GM23338 (cell line): ENCODE measurements at regions not wholly inside any gene's neighbourhood (a gene's known extent, or its start where the extent isn't known, plus 50 kb on each side); places are given as distances from the start of the nearest gene placed in this dataset.

Experiments used
- ATAC-seq: fragments of 200-7000 bp; cut with Tn5 transposase; 3 replicates; pipeline ENCODE4 v1.9.1; 2020
- DNase-seq: peaks from one replicate; pipeline ENCODE4 v3.0.0-alpha.2; 2015; ENCODE audit warnings: low spot score
- H2AFZ ChIP-seq: fragments of 200-600 bp; sonication (generic); 2 replicates; pipeline ENCODE4 v1.8.0; 2016; ENCODE audit warnings: antibody characterized with exemption, mild to moderate bottlenecking, moderate library complexity
- H3F3A ChIP-seq: fragments of 200-600 bp; sonication (generic); replicated peaks from 2 replicates; pipeline ENCODE4 v1.8.0; 2017; ENCODE audit warnings: antibody characterized with exemption, mixed run types, low read depth
- H3K27ac ChIP-seq: fragments of 200-600 bp; sonication (generic); 2 replicates; pipeline ENCODE4 v1.6.1; 2016; ENCODE audit warnings: low read depth
- H3K27me3 ChIP-seq: fragments of 200-600 bp; sonication (generic); 2 replicates; pipeline ENCODE4 v1.8.0; 2016; ENCODE audit warnings: mild to moderate bottlenecking, mixed run types, moderate library complexity; ENCODE audit not compliant: insufficient read depth
- H3K36me3 ChIP-seq: fragments of 200-600 bp; sonication (generic); 2 replicates; pipeline ENCODE4 v1.8.0; 2016; ENCODE audit warnings: mild to moderate bottlenecking; ENCODE audit not compliant: insufficient read depth
- H3K4me1 ChIP-seq: fragments of 200-600 bp; sonication (generic); 2 replicates; pipeline ENCODE4 v1.8.0; 2016; ENCODE audit warnings: mild to moderate bottlenecking, moderate library complexity; ENCODE audit not compliant: insufficient read depth
- H3K4me2 ChIP-seq: fragments of 200-600 bp; sonication (generic); 2 replicates; pipeline ENCODE4 v1.7.1; 2017; ENCODE audit warnings: mixed run types
- H3K4me3 ChIP-seq: fragments of 200-600 bp; sonication (generic); 2 replicates; pipeline ENCODE4 v1.6.1; 2016; ENCODE audit warnings: mixed run types
- H3K79me2 ChIP-seq: fragments of 200-600 bp; sonication (generic); replicated peaks from 2 replicates; pipeline ENCODE4 v1.8.0; 2017; ENCODE audit warnings: mild to moderate bottlenecking; ENCODE audit not compliant: insufficient read depth
- H3K9me2 ChIP-seq: fragments of 200-600 bp; sonication (generic); 2 replicates; pipeline ENCODE4 v1.8.0; 2017; ENCODE audit not compliant: insufficient read depth
- H4K20me1 ChIP-seq: fragments of 200-600 bp; sonication (generic); replicated peaks from 2 replicates; pipeline ENCODE4 v1.8.0; 2017; ENCODE audit warnings: mild to moderate bottlenecking; ENCODE audit not compliant: insufficient read depth
- H3K27ac Mint-ChIP-seq: 2 replicates; pipeline ENCODE4 v1.8.0; 2020; ENCODE audit warnings: inconsistent platforms, mild to moderate bottlenecking, moderate library complexity, mixed read lengths
- H3K27me3 Mint-ChIP-seq: 3 replicates; pipeline ENCODE4 v1.8.0; 2022; ENCODE audit warnings: low read depth, mild to moderate bottlenecking, moderate library complexity, mixed read lengths, inconsistent platforms; ENCODE audit not compliant: insufficient read depth, poor library complexity
- H3K36me3 Mint-ChIP-seq: 3 replicates; pipeline ENCODE4 v1.8.0; 2021; ENCODE audit warnings: low read depth, mild to moderate bottlenecking, inconsistent platforms, moderate library complexity, mixed read lengths
- H3K4me1 Mint-ChIP-seq: 3 replicates; pipeline ENCODE4 v1.8.0; 2020; ENCODE audit warnings: mild to moderate bottlenecking, inconsistent platforms, mixed read lengths
- H3K4me3 Mint-ChIP-seq: 3 replicates; pipeline ENCODE4 v1.8.0; 2021; ENCODE audit warnings: moderate library complexity, mild to moderate bottlenecking, inconsistent platforms, mixed read lengths
- H3K9me3 Mint-ChIP-seq: 3 replicates; pipeline ENCODE4 v1.8.0; 2020; ENCODE audit warnings: moderate library complexity, mild to moderate bottlenecking, inconsistent platforms, mixed read lengths
- CREB1 ChIP-seq: fragments of 250-450 bp; sonication (Bioruptor Pico); IDR thresholded peaks from 2 replicates; pipeline ENCODE4 v1.5.0; 2020; ENCODE audit warnings: low read depth, mild to moderate bottlenecking, moderate library complexity
- EZH2 ChIP-seq: fragments of 200-600 bp; sonication (generic); IDR thresholded peaks from one replicate; pipeline ENCODE4 v1.8.0; 2017; ENCODE audit warnings: antibody characterized with exemption, mild to moderate bottlenecking, low read depth; ENCODE audit not compliant: unreplicated experiment
- EZH2phosphoT487 ChIP-seq: fragments of 200-600 bp; sonication (generic); IDR thresholded peaks from one replicate; pipeline ENCODE4 v1.8.1; 2018; ENCODE audit warnings: antibody characterized with exemption; ENCODE audit not compliant: unreplicated experiment
- JUNB ChIP-seq: IDR thresholded peaks from one replicate; pipeline ENCODE4 v1.6.1; 2016; ENCODE audit warnings: antibody characterized with exemption; ENCODE audit not compliant: unreplicated experiment
- NANOG ChIP-seq: IDR thresholded peaks from 2 replicates; pipeline ENCODE4 v1.6.1; 2016; ENCODE audit warnings: antibody characterized with exemption, borderline replicate concordance
- STAT1 ChIP-seq: IDR thresholded peaks from one replicate; pipeline ENCODE4 v1.6.1; 2016; ENCODE audit warnings: antibody characterized with exemption; ENCODE audit not compliant: unreplicated experiment
- ZNF114 ChIP-seq: fragments of 250-450 bp; sonication (Bioruptor Pico); IDR thresholded peaks from 2 replicates; pipeline ENCODE4 v1.5.0; 2020; ENCODE audit warnings: mild to moderate bottlenecking, moderate library complexity
- ZNF462 ChIP-seq: fragments of 250-450 bp; sonication (Bioruptor Pico); IDR thresholded peaks from 2 replicates; pipeline ENCODE4 v1.5.0; 2020; ENCODE audit warnings: mild to moderate bottlenecking, moderate library complexity
- TF ChIP-seq, protein P1 (sequence below), 2 experiments: fragments of 200-600 bp in 1 of 2; sonication (generic) in 1 of 2; conservative IDR thresholded peaks; 2 replicates each; pipeline versions ENCODE4 v1.5.1 to v1.6.1; 2016 to 2017; ENCODE audit warnings: antibody characterized with exemption in 2 of 2, low read depth in 2 of 2, mild to moderate bottlenecking in 2 of 2, moderate library complexity in 1 of 2
- TF ChIP-seq, protein P2 (sequence below): IDR thresholded peaks from one replicate; pipeline ENCODE4 v1.6.1; 2018; ENCODE audit warnings: antibody characterized with exemption; ENCODE audit not compliant: unreplicated experiment

GRCh38 chr13:34417896-34418295 is 524.2 kb upstream of the NBEA start:
- no peaks in the 10 kb centered on the region for H3F3A ChIP-seq
- H3K36me3 Mint-ChIP-seq: no peaks in the 10 kb centered on the region
- TF ChIP-seq ZNF114 (no peak), STAT1 (no peak), NANOG (no peak), EZH2 (no peak), CREB1 (no peak), EZH2phosphoT487 (no peak), JUNB (no peak)
- TF ChIP-seq, protein P1, sequence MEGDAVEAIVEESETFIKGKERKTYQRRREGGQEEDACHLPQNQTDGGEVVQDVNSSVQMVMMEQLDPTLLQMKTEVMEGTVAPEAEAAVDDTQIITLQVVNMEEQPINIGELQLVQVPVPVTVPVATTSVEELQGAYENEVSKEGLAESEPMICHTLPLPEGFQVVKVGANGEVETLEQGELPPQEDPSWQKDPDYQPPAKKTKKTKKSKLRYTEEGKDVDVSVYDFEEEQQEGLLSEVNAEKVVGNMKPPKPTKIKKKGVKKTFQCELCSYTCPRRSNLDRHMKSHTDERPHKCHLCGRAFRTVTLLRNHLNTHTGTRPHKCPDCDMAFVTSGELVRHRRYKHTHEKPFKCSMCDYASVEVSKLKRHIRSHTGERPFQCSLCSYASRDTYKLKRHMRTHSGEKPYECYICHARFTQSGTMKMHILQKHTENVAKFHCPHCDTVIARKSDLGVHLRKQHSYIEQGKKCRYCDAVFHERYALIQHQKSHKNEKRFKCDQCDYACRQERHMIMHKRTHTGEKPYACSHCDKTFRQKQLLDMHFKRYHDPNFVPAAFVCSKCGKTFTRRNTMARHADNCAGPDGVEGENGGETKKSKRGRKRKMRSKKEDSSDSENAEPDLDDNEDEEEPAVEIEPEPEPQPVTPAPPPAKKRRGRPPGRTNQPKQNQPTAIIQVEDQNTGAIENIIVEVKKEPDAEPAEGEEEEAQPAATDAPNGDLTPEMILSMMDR (conservative IDR thresholded peaks at IDR 0.05; ENCODE audit: low read depth in 2 of 2): no peak
- TF ChIP-seq, protein P2, sequence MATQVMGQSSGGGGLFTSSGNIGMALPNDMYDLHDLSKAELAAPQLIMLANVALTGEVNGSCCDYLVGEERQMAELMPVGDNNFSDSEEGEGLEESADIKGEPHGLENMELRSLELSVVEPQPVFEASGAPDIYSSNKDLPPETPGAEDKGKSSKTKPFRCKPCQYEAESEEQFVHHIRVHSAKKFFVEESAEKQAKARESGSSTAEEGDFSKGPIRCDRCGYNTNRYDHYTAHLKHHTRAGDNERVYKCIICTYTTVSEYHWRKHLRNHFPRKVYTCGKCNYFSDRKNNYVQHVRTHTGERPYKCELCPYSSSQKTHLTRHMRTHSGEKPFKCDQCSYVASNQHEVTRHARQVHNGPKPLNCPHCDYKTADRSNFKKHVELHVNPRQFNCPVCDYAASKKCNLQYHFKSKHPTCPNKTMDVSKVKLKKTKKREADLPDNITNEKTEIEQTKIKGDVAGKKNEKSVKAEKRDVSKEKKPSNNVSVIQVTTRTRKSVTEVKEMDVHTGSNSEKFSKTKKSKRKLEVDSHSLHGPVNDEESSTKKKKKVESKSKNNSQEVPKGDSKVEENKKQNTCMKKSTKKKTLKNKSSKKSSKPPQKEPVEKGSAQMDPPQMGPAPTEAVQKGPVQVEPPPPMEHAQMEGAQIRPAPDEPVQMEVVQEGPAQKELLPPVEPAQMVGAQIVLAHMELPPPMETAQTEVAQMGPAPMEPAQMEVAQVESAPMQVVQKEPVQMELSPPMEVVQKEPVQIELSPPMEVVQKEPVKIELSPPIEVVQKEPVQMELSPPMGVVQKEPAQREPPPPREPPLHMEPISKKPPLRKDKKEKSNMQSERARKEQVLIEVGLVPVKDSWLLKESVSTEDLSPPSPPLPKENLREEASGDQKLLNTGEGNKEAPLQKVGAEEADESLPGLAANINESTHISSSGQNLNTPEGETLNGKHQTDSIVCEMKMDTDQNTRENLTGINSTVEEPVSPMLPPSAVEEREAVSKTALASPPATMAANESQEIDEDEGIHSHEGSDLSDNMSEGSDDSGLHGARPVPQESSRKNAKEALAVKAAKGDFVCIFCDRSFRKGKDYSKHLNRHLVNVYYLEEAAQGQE: no peak
- no peaks in the 10 kb centered on the region for H3K36me3 ChIP-seq
- H3K27me3 ChIP-seq: no peaks in the 10 kb centered on the region
- no peaks in the 10 kb centered on the region for H4K20me1 ChIP-seq
- peaks cover 20% of the 10 kb centered on the region; the same call in 1 of the 2 replicates for H3K9me2 ChIP-seq
- H3K4me2 ChIP-seq: no peak overlapping the region
- DNase-seq: no peak
- no peaks in the 10 kb centered on the region for H3K9me3 Mint-ChIP-seq
- H2AFZ ChIP-seq: no peak overlapping the region
- H3K27ac Mint-ChIP-seq: no peak overlapping the region
- no peak overlapping the region for H3K4me3 Mint-ChIP-seq
- H3K4me1 ChIP-seq: no peaks in the 10 kb centered on the region
- no peaks in the 10 kb centered on the region for H3K79me2 ChIP-seq
- no peak overlapping the region for H3K4me3 ChIP-seq
- no peak for ATAC-seq
- no peak overlapping the region for H3K27ac ChIP-seq
- no peaks in the 10 kb centered on the region for H3K4me1 Mint-ChIP-seq
- H3K27me3 Mint-ChIP-seq: peaks cover 6% of the 10 kb centered on the region

DNA sequence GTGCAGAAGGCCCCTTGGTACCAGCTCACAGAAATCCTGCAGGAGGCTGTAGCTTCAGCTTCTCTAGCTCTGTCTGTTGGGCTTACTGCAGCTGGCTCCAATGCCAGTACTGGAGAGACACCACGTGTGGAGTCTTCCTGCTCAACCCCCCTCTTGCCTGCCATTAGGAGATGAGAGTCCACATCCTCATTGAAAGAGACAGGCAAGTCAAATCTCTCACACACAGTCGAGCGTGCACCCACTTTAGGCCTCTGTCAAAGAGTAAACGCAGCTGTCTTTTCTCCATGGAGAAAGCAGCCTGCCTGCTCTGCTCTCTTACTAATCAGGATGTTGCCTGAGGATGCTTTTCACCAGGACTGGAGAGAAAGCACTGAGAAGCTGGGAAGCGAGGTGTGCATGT is 523.0 kb upstream of the NBEA start:
- Histone ChIP-seq H3K4me2 (no peak overlapping the region), H3K4me1 (no peaks in the 10 kb centered on the region)
- no peak for TF ChIP-seq ZNF462 (CRISPR knock-in tag)

More for the DNA sequence above, 523.0 kb upstream of the NBEA start:
- Histone ChIP-seq H3K36me3 (no peaks in the 10 kb centered on the region), H2AFZ (peak overlapping the region; percentile 56), H4K20me1 (no peaks in the 10 kb centered on the region), H3F3A (no peaks in the 10 kb centered on the region), H3K4me3 (no peak overlapping the region), H3K27me3 (no peaks in the 10 kb centered on the region), H3K79me2 (no peaks in the 10 kb centered on the region), H3K9me2 (peaks cover 27% of the 10 kb centered on the region; the same call in 1 of the 2 replicates), H3K27ac (no peak overlapping the region)
- Mint-ChIP-seq H3K27ac (no peak overlapping the region), H3K9me3 (no peaks in the 10 kb centered on the region), H3K36me3 (no peaks in the 10 kb centered on the region; the same call in 2 of the 3 replicates), H3K4me1 (no peaks in the 10 kb centered on the region), H3K4me3 (no peak overlapping the region), H3K27me3 (peaks cover 6% of the 10 kb centered on the region)
- ATAC-seq: no peak
- DNase-seq: no peak
